ENCODE measurements at regions not wholly inside any gene's neighbourhood (a gene's known extent, or its start where the extent isn't known, plus 50 kb on each side); places are given as distances from the start of the nearest gene placed in this dataset.

- DNase-seq (ENCODE audit: low read depth, low spot score), result no peak
These were observed 299.6 kb upstream of the ATP2B1 start for GRCh38 chr12:90008277-90008676.

- DNase-seq (ENCODE audit: low read depth, low spot score), result no peak
These were observed 295.9 kb upstream of the ATP2B1 start for GRCh38 chr12:90004319-90005074.

GRCh38 chr12:90003688-90004087 lies 295.1 kb upstream of the ATP2B1 start:
- DNase-seq (ENCODE audit: low read depth, low spot score), result no peak

GRCh38 chr12:90000721-90001120 lies 292.1 kb upstream of the ATP2B1 start:
- no peak for DNase-seq (ENCODE audit: low read depth, low spot score)

DNA sequence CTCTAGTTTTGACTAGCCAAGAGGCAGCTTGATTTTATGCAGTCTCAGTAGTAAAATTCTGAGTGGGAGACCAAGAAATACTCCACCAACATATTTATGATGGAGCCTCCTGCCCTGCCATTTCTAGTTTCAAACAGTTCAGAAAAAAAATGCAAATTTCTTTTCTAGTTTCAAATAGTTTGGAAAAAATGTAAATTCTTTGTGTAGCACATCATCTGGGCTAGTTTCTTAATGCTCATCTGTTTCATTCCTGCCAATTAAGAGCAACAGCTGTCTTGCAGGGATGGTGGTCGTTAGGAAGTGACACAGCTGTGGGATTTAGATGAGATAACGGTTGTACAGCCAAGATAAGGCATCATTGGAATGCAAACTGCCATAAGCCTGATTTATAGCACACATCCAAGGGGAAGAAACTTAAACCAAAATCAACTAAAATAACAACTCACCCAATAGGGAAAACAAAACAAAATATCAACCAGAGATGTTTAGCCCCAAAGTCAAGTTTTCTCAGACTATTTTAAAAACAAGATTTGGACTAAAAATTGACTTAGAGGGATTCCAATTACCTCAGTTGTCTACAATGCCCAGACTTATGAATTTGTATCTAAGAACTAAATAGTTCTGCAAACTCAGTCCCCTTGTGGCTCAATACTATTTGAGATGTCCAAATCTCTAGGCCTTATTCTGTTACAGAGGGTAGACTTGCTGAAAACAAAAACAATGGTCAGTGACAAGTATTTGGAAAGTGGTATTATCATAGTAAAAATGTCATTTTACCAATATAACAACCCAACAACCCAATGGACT lies 291.3 kb upstream of the ATP2B1 start:
- DNase-seq (ENCODE audit: low read depth, low spot score), result no peak

DNA sequence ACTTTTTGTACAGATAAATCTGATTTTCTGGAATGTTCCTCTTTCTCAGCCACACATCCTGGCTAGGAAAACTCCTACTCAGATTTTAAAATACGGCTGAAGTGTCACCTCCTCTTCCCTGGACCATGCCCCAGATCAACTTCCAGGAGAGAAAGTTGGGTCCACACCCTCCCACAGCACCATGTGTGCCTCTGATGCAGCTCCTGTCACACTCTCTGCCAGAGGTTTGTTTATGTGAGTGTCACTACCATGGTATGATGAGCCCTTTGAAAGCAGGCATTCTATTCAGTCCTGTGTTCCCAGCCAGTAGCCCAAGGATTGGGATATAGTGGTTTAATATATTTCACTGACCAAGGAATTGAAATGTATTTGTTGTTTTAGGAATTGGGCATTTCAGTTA lies 287.2 kb upstream of the ATP2B1 start:
- no peak for DNase-seq (ENCODE audit: low read depth, low spot score)

- no peak for DNase-seq (ENCODE audit: low read depth, low spot score)
These were observed 286.3 kb upstream of the ATP2B1 start for GRCh38 chr12:89994911-89995310.

- no peak for DNase-seq (ENCODE audit: low read depth, low spot score)
These were observed 285.0 kb upstream of the ATP2B1 start for GRCh38 chr12:89993632-89994031.

GRCh38 chr12:89992668-89993451 lies 284.2 kb upstream of the ATP2B1 start:
- no peak for DNase-seq (ENCODE audit: low read depth, low spot score)

DNA sequence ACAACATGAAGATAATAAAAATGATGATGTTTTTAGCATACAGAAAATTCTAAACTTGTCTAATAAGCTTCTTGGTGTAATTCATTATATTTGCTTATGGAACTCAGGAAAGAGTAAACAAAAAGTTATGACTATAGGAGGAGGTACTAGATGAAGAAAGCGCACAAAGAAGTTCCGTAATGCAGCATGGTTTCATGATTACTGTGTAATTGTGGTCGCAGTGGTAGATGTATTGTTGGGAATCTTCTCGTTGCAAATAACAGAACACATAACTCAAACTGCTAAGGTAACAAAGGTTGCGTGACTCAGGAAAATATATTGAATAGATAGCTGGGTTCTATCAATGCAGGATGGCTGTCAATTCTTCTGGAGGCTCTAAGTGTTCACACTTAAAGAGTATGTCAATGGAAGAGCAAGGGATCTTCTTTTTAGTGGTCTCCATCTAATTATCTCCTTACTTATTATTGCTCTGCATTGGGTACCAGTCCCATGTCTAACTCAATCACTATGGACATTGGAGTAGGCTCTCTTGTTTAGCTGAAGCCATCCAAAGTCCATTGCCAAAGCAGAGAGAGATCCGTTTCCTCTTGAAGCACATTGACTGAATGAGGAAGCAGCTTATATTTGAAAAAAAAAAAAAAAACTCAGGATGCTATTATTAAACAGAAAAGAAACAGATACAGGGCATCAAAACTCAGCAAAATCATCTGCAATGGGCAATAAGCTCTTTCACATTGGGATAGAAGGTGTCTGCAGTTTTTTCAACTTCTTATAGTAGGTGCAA lies 283.4 kb upstream of the ATP2B1 start:
- DNase-seq (ENCODE audit: low read depth, low spot score), result no peak

GRCh38 chr12:89988188-89988915 lies 279.7 kb upstream of the ATP2B1 start:
- no peak for DNase-seq (ENCODE audit: low read depth, low spot score)

- no peak for DNase-seq (ENCODE audit: low read depth, low spot score)
These were observed 277.3 kb upstream of the ATP2B1 start for GRCh38 chr12:89985935-89986334.

DNA sequence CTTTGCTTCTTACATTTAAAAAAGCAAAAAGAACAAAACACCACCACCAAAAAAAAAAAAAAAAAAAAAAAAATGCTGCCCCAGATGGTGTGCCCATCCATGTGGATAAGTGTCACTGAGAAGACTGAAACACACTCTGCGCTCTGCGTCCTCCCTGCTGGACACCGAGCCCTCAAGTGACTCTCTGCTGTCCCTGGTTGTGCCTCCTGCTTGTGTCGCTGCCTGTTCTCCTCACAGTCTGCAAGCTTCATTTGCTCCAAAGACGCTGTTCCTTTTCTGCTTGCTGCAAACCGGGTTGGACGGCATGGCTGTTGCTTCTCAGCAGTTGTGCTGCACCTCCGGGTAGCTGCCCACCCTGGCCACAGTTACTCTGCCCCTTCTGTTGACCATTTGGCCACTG lies 276.2 kb upstream of the ATP2B1 start:
- DNase-seq (ENCODE audit: low read depth, low spot score), result no peak

DNA sequence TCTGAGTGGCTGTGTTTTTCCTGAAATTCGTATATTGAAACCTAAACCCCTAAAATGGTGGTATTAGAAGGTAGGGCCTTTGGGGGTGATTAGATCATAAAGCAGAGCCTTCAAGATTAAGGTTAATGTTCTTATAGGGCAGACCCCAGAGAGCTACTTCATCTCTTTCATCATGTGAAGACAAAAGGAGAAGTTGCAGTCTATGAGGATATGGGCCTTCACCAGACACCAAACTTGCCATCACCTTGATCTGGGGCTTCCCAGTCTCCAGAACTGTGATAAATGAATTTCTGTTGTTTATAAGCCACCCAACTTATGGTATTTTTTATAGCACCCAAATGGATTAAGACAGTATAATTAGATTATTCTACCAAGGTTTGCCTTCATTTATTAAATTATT lies 275.0 kb upstream of the ATP2B1 start:
- DNase-seq (ENCODE audit: low read depth, low spot score), result no peak

DNA sequence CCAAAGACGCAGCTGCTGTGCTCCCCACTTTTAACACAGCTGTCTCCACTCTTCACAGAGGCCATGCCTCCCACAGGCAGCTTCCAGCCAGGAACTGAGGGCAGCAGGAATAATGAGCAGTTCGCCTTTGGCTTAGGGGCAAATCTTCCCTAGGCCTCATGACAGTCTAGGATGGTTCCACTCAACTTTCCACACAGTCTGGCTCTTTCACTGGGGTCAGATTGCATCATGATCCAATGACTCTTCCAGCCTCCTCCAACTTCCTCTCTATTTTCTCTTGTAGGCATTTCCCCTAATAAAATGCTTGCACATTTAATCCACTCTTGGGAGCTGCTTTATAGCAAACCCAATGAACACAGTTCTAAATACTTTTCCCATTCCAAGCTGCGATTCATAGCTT lies 271.6 kb upstream of the ATP2B1 start:
- no peak for DNase-seq (ENCODE audit: low read depth, low spot score)

DNA sequence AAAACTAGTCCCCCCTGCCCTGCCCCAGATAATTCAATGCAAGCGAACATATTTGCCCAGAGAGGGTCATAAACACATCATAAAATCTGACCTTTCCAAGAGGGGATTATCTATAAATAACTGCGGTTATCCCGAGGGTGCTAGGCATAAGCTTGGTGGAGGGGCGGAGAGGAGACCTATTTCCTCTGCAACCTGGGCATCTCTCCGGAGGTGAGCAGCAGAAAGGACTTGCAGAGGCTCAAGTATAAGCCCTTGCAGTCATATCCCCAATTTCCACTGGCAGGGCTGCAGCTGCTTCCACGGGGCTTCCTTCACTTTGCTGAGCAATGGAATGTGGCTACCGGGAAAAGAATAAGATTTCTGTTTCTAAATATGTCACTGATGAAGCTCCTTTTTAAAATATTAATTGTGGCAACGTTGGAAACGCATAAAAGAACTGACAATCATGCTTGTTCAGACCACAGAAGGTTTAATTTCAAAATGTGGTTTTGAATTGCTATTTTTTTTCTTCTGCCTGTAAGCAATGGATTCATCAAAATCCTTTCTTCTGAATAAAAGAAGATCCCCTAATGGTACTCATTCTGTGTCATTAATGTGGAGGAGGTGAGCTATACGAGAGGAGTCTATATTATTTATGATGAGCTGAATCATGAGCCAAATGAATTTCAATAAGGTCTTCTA lies 268.9 kb upstream of the ATP2B1 start:
- no peak for DNase-seq (ENCODE audit: low read depth, low spot score)

- DNase-seq (ENCODE audit: low read depth, low spot score), result no peak
These were observed 268.2 kb upstream of the ATP2B1 start for GRCh38 chr12:89976866-89977265.

GRCh38 chr12:89975574-89975973 lies 266.9 kb upstream of the ATP2B1 start:
- DNase-seq (ENCODE audit: low read depth, low spot score), result no peak

GRCh38 chr12:89971880-89972279 lies 263.2 kb upstream of the ATP2B1 start:
- no peak for DNase-seq (ENCODE audit: low read depth, low spot score)

DNA sequence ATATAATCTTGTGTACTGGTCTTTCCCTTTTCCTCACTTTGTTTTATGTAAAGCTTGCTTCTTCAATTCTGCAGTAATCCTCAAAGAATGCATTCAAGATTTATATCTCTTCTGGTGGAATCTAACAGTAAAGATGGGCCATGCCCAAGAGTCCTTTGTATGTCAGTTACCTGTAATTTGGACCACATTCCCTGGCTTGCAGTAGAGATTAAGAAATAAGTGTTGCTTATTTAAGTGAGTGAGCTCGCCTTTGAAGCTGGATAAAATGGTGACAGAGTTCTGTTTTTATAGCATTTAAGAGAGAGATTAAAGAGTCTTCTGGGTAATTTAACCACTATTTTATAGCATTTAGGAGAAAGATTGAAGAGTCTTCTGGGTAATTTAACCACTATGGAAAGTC lies 262.1 kb upstream of the ATP2B1 start:
- DNase-seq (ENCODE audit: low read depth, low spot score), result no peak
